CD4-positive, alpha-beta T cell treated with Interleukin-15 for 1 hour (primary cell): ENCODE measurements at regions not wholly inside any gene's neighbourhood (a gene's known extent, or its start where the extent isn't known, plus 50 kb on each side); places are given as distances from the start of the nearest gene placed in this dataset.
"Not testable (repeated sequence)": the region's sequence is repeated elsewhere in the genome, so short reads cannot be mapped to it uniquely, and the experiment has no call there.

Source experiments
- DNase-seq: peaks from one replicate; pipeline ENCODE4 v3.0.0-alpha.2; 2020

- DNase-seq: no peak
Measured at GRCh38 chr5:159658266-159658925, 257.9 kb upstream of the ADRA1B start.

GRCh38 chr5:159660401-159660800 is 255.9 kb upstream of the ADRA1B start:
- DNase-seq: no peak

DNA sequence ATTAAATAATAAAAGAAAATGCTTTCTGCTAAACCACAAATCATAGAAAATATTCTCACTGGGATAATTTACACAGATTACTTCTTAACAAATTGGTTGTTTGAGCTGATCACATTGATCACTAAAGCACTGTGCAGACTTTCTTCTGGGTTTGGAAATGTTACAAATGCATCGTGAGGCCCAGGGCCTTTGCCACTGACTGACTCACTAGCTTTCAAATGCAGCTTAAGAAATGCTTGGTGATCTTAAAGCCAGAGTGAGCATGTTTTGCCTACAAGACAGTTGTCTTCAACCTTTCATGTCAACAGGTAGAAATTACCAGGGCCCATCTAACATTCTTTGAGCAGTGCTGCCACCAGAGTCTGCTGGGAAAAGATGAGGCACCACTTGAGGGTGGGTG is 252.3 kb upstream of the ADRA1B start:
- DNase-seq: no peak

DNA sequence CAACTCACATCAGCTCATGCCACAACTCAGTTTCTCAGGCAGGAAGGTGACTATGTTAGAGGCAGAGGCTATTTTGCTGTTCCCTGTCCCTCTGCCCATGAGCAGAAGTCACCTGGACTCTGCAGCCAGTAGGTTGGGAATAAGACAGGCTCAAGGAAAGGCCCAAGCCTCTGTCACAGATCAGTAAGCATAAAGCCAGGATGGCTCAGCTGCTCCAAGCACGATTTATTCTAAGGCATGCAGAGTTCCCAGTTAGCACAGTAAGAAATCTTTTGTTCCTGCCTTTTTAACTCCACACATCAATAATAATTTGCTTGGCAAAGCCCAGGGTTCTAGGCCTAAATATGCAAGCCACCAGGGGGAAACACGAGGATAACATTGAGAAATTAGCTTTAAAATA is 249.0 kb upstream of the ADRA1B start:
- DNase-seq: no peak

GRCh38 chr5:159668556-159668955 is 247.7 kb upstream of the ADRA1B start:
- DNase-seq: no peak

GRCh38 chr5:159669559-159669958 is 246.7 kb upstream of the ADRA1B start:
- DNase-seq: no peak

DNA sequence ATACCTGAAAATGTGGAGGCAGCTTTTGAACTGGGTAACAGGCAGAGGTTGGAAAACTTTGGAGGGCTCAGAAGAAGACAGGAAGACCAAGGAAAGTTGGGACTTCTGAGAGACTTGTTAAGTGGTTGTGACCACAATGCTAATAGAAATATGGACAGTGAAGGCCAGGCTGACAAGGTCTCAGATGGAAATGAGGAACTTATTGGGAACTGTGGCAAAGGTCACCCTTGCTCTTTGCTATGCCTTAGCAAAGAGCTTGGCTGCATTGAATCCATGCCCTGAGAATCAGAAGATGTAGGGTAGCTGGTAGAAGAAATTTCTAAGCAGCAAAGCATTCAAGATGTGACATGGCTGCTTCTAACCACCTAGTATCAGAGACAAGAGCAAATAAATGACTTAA is 244.4 kb upstream of the ADRA1B start:
- no peak for DNase-seq

DNA sequence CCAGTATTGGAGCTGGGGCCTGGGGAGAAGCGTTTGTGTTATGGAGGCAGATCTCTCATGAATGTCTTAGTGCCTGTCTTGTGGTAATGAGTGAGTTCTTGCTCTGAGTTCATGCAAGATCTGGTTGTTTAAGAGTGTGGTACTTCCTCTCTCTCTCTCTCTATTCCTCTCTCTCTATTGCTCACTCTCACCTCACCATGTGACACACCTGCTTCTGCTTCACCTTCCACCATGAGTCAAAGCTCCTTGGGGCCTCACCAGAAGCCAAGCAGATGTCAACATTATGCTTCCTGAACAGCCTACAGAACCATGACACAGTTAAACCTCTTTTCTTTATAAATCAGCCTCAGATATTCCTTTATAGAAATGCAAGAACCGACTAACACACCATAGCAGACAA is 242.7 kb upstream of the ADRA1B start:
- DNase-seq: no peak

- DNase-seq: no peak
Measured at GRCh38 chr5:159678657-159679392, 237.5 kb upstream of the ADRA1B start.

DNA sequence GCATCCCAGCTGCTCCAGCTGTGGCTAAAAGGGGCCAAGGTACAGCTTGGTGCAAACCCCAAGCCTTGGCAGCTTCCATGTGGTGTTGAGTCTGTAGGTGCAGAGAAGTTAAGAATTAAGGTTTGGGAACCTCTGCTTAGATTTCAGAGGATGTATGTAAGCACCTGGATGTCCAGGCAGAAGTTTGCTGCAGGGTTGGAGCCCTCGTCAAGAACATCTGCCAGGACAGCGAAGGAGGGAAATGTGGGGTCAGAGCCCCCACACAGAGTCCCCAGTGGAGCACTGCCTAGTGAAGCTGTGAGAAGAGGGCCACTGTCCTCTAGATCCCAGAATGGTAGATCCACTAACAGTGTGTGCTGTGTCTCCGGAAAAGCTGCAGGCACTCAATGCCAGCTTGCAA is 236.2 kb upstream of the ADRA1B start:
- DNase-seq: no peak

DNA sequence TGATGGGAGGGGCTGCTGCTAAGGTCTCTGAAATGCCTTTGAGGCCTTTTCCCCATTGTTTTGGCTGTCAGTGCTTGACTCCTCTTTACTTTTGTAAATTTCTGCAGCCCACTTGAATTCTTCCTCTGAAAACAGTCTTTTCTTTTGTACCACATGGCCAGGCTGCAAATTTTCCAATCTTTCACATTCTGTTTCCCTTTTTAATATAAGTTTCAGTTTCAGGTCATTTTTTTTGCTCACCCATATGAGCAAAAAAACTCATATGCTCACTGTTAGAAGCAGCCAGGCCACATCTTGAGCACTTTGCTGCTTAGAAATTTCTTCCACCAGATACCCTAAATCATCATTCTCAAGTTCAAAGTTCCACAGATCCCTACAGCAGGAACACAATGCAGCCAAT is 234.6 kb upstream of the ADRA1B start:
- DNase-seq: no peak

GRCh38 chr5:159682623-159683022 is 233.7 kb upstream of the ADRA1B start:
- no peak for DNase-seq

- DNase-seq: not testable (repeated sequence)
Measured at GRCh38 chr5:159687892-159688291, 228.4 kb upstream of the ADRA1B start.

- DNase-seq: no peak
Measured at GRCh38 chr5:159695741-159696294, 220.5 kb upstream of the ADRA1B start.

- no peak for DNase-seq
Measured at GRCh38 chr5:159697530-159697929, 218.8 kb upstream of the ADRA1B start.

- DNase-seq: no peak
Measured at GRCh38 chr5:159698322-159698721, 218.0 kb upstream of the ADRA1B start.

GRCh38 chr5:159700016-159700415 is 216.3 kb upstream of the ADRA1B start:
- no peak for DNase-seq

DNA sequence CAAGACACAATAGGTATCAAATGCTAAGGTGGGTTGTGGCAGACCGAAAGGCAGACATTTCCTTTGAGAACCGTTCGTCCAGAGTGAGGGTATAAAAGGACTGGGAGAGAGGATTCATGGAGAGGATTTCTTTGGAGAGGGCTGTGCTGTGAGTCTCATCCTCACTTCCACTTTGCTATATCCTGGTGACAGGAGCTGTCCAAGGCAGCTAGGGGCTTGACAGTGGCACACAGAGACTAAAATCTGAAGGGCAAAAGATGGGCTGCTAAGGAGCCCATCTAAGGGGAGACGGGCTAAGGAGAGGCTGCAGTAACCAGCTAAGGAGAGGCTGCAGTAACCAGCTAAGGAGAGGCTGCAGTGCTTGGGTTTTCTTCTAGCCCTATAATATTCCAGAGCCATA is 214.0 kb upstream of the ADRA1B start:
- DNase-seq: no peak

GRCh38 chr5:159702826-159703225 is 213.5 kb upstream of the ADRA1B start:
- DNase-seq: no peak

DNA sequence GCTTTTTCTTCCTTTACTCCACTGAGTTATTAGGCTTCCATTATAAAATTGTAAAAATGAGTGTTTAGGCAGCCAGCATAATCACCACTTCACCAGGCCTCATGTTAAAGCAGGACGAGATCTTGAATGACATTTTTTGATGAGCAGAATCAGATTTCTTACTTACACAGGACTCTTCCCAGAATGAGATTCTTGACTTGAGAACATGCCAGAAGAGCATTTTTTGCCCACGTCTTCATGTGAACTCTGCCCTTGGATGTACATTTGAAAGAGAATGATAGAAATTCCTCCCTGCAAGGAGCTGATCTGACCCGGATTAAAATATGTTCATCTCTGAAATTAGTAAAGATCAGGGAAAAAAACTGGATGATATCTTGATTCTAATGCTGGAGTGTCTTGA is 212.1 kb upstream of the ADRA1B start:
- DNase-seq: no peak

DNA sequence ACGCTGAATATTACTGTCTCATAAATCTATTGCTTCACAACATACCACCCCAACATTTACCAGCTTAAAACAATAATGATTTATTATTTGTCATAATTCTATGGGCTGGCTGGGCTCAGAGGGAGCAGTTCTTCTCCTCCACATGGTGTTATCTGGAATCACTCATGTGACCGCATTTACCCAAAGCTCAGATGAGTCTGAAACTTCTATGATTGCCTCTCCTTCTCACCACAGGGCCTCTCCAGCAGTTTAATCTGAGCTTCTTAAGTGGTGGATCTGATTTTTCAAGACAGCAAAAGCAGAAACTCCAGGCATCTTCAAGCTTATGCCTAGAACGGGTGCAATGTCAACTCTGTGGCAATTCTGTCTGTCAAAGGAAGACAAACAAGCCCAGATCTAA is 210.3 kb upstream of the ADRA1B start:
- DNase-seq: no peak

GRCh38 chr5:159708090-159708489 is 208.2 kb upstream of the ADRA1B start:
- DNase-seq: no peak

DNA sequence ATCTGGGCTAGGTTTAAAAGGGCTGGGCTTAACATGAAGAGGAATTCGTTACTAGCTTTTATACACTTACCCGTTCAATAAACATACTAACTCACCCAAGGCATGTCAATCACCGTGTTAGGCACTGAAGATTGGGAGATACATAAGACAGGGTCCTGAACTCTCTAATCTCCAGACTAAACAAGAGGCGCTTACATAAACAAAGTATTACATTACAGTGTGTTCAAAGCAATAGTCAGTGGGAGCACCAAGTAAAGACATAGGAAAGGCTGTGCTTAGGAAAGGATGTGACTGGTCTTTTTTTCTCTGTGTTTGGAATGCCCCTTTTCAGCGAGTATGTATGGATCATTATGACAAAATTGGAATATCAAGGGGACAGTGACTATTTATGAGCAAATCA is 203.6 kb upstream of the ADRA1B start:
- DNase-seq: no peak

DNA sequence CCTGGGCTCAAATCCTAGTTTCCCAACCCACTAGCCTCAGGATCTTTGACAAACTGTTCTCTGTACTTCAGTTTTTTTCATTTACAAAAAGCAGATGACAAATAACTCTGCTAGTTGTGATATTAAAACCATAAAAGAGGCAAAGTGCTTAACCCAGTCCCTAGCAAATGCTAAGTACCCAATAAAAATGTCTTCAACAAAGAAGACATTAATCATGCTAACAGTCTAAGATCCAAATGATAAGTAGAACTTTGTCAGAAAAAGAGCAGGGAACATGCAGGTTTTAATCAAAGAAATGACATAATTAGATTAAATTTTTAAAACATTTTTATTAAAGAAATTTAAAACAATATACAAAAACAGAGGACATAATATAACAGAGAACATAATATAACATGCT is 203.0 kb upstream of the ADRA1B start:
- DNase-seq: no peak

- DNase-seq: no peak
Measured at GRCh38 chr5:159713773-159714172, 202.5 kb upstream of the ADRA1B start.
